MM.1S (cell line): ENCODE measurements at regions not wholly inside any gene's neighbourhood (a gene's known extent, or its start where the extent isn't known, plus 50 kb on each side); places are given as distances from the start of the nearest gene placed in this dataset.

Experiments
- DNase-seq: peaks from one replicate; pipeline ENCODE4 v3.0.0-alpha.2; 2015
- H2AFZ ChIP-seq: fragments of 300-600 bp; sonication (generic); 2 replicates; pipeline ENCODE4 v1.6.0; 2016; ENCODE audit warnings: antibody characterized with exemption, low read length
- H3F3A ChIP-seq: fragments of 300-600 bp; sonication (generic); 2 replicates; pipeline ENCODE4 v1.6.1; 2016; ENCODE audit warnings: mild to moderate bottlenecking, antibody characterized with exemption, low read length, moderate library complexity, mixed read lengths; ENCODE audit not compliant: insufficient read depth
- H3K27ac ChIP-seq: fragments of 300-600 bp; sonication (generic); 2 replicates; pipeline ENCODE4 v1.5.1; 2016; ENCODE audit warnings: mild to moderate bottlenecking, low read length
- H3K27me3 ChIP-seq: fragments of 300-600 bp; sonication (generic); replicated peaks from 2 replicates; pipeline ENCODE4 v1.6.0; 2016; ENCODE audit warnings: low read length; ENCODE audit not compliant: insufficient read depth
- H3K36me3 ChIP-seq: fragments of 300-600 bp; sonication (generic); replicated peaks from 2 replicates; pipeline ENCODE4 v1.6.1; 2016; ENCODE audit warnings: mild to moderate bottlenecking, low read length, mixed read lengths; ENCODE audit not compliant: insufficient read depth
- H3K4me1 ChIP-seq: fragments of 300-600 bp; sonication (generic); 2 replicates; pipeline ENCODE4 v1.6.1; 2016; ENCODE audit warnings: low read length, mixed read lengths
- H3K4me2 ChIP-seq: fragments of 300-600 bp; sonication (generic); 2 replicates; pipeline ENCODE4 v1.6.0; 2016; ENCODE audit warnings: low read depth, low read length
- H3K4me3 ChIP-seq: fragments of 300-600 bp; sonication (generic); 2 replicates; pipeline ENCODE4 v1.5.1; 2016; ENCODE audit warnings: low read length, mixed read lengths
- H3K79me2 ChIP-seq: fragments of 300-600 bp; sonication (generic); 2 replicates; pipeline ENCODE4 v1.6.1; 2016; ENCODE audit warnings: mixed run types, low read length, mixed read lengths
- H3K9ac ChIP-seq: fragments of 300-600 bp; sonication (generic); 2 replicates; pipeline ENCODE4 v1.6.1; 2016; ENCODE audit warnings: low read length, mixed read lengths
- H3K9me2 ChIP-seq: fragments of 300-600 bp; sonication (generic); replicated peaks from 2 replicates; pipeline ENCODE4 v1.6.1; 2016; ENCODE audit warnings: mild to moderate bottlenecking, low read length, mixed read lengths; ENCODE audit not compliant: insufficient read depth
- H3K9me3 ChIP-seq: fragments of 300-600 bp; sonication (generic); replicated peaks from 2 replicates; pipeline ENCODE4 v1.6.1; 2016; ENCODE audit warnings: mild to moderate bottlenecking, low read length, mixed read lengths; ENCODE audit not compliant: insufficient read depth
- H4K20me1 ChIP-seq: fragments of 300-600 bp; sonication (generic); 2 replicates; pipeline ENCODE4 v1.6.1; 2016; ENCODE audit warnings: mild to moderate bottlenecking, low read length, moderate library complexity, mixed read lengths; ENCODE audit not compliant: insufficient read depth
- CTCF ChIP-seq: fragments of 300-600 bp; sonication (generic); IDR thresholded peaks from 2 replicates; pipeline ENCODE4 v1.5.1; 2016; ENCODE audit warnings: antibody characterized with exemption, low read length, mixed read lengths
- EZH2 ChIP-seq: fragments of 300-600 bp; sonication (generic); optimal IDR thresholded peaks from 2 replicates; pipeline ENCODE3; 2017; ENCODE audit warnings: low read depth, mild to moderate bottlenecking, antibody characterized with exemption, low read length, mixed read lengths
- EZH2phosphoT487 ChIP-seq: fragments of 300-600 bp; sonication (generic); IDR thresholded peaks from 2 replicates; pipeline ENCODE4 v1.6.1; 2018; ENCODE audit warnings: antibody characterized with exemption, low read length

DNA sequence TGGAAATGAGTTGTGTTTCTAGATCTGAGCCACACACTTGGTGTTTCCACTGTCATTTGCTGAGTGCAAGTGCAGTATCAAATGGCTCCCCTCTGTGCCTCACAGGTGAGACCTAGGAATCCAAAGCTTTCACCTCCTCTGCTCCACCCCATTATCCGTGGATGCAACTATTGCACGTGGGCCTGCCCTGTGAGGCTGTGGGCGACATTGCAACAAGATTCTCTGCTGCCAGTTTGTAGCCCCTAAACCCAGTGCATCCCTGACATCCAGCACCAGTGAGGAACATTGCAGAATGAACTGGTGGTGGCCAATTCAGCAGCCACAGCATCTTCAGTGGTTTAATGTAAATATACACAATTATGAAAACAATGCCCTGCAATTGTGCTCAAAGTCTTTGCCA lies 115.0 kb upstream of the FOXA2 start:
- H3K4me2 ChIP-seq = no peak overlapping the region
- no peak overlapping the region for H3K9ac ChIP-seq
- no peaks in the 10 kb centered on the region for H3K27me3 ChIP-seq
- TF ChIP-seq CTCF = no peak
- TF ChIP-seq EZH2 = no peak
- no peak for TF ChIP-seq EZH2phosphoT487
- H3K36me3 ChIP-seq = no peaks in the 10 kb centered on the region
- H3K9me3 ChIP-seq = no peaks in the 10 kb centered on the region
- H3F3A ChIP-seq = no peaks in the 10 kb centered on the region
- no peaks in the 10 kb centered on the region for H3K9me2 ChIP-seq
- H3K27ac ChIP-seq = no peak overlapping the region
- H3K79me2 ChIP-seq = no peaks in the 10 kb centered on the region
- H3K4me3 ChIP-seq = no peak overlapping the region
- H3K4me1 ChIP-seq = no peaks in the 10 kb centered on the region
- H4K20me1 ChIP-seq = no peaks in the 10 kb centered on the region
- no peak overlapping the region for H2AFZ ChIP-seq
- DNase-seq = no peak

GRCh38 chr20:22700367-22700766 lies 116.0 kb upstream of the FOXA2 start:
- Histone ChIP-seq H3K9me3 (no peaks in the 10 kb centered on the region), H3K27ac (no peak overlapping the region), H3K27me3 (no peaks in the 10 kb centered on the region), H3K9me2 (no peaks in the 10 kb centered on the region), H3K4me1 (no peaks in the 10 kb centered on the region), H4K20me1 (no peaks in the 10 kb centered on the region), H3F3A (no peaks in the 10 kb centered on the region), H3K79me2 (no peaks in the 10 kb centered on the region), H3K4me3 (no peak overlapping the region), H3K9ac (no peak overlapping the region), H2AFZ (no peak overlapping the region), H3K4me2 (no peak overlapping the region), H3K36me3 (no peaks in the 10 kb centered on the region)
- TF ChIP-seq CTCF (no peak), EZH2phosphoT487 (no peak), EZH2 (no peak)
- DNase-seq = no peak

DNA sequence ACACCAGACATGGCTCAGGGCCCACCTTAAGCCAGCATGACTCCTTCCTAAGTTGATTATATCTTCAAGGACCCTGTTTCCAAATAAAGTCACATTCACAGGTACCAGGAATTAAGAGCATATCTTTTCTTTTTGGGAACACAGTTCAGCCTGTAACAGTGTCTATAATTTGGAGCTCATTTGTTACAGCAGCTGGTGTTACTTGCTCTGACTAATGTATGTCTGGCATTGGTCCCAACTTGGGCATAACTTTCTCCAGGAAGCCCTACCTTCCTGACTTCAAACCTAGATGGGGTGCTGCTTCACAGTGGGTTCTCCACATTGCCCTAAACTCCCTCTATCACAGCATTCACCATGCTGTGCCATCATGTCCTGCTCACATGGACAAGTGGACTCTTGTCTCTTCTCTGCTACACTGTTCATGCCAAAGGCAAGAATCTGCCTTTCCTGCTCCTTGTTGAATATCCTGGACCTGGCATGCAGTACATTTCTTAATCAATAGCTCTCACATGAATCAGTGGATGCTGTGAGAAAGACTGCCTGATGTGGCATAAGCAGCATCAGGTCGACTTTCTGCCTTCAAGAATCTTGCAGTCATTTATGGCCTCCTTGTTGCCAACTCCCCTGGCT lies 117.4 kb upstream of the FOXA2 start:
- H3K4me1 ChIP-seq = no peaks in the 10 kb centered on the region
- no peak overlapping the region for H3K4me2 ChIP-seq
- H3K9me2 ChIP-seq = no peaks in the 10 kb centered on the region
- H3K36me3 ChIP-seq = no peaks in the 10 kb centered on the region
- no peak for DNase-seq
- no peaks in the 10 kb centered on the region for H3K79me2 ChIP-seq
- H3K27me3 ChIP-seq = no peaks in the 10 kb centered on the region
- H2AFZ ChIP-seq = no peak overlapping the region
- no peak overlapping the region for H3K4me3 ChIP-seq
- H3K27ac ChIP-seq = no peak overlapping the region
- no peaks in the 10 kb centered on the region for H3F3A ChIP-seq
- no peaks in the 10 kb centered on the region for H4K20me1 ChIP-seq
- no peak for TF ChIP-seq EZH2phosphoT487
- no peak for TF ChIP-seq EZH2
- no peak for TF ChIP-seq CTCF
- no peak overlapping the region for H3K9ac ChIP-seq
- no peaks in the 10 kb centered on the region for H3K9me3 ChIP-seq
